Lung (tissue), 11 donors: ENCODE measurements at regions not wholly inside any gene's neighbourhood (a gene's known extent, or its start where the extent isn't known, plus 50 kb on each side); places are given as distances from the start of the nearest gene placed in this dataset.

ENCODE experiments used
- ATAC-seq: fragments of 200-7000 bp; cut with Tn5 transposase; one replicate; pipeline ENCODE4 v1.9.1; 2020; ENCODE audit warnings: moderate number of reproducible peaks; ENCODE audit not compliant: insufficient read depth, low FRiP score
- DNase-seq, 3 donors: peaks; one replicate each; pipeline ENCODE4 v3.0.0-alpha.2; 2013 to 2017
- H3K27ac ChIP-seq, 2 donors: one replicate each; pipeline ENCODE4 v1.5.1; 2013; ENCODE audit warnings: mild to moderate bottlenecking in 2 of 2, moderate library complexity in 2 of 2, control low read depth in 1 of 2, inconsistent platforms in 1 of 2, low read depth in 1 of 2, low read length in 1 of 2
- H3K27me3 ChIP-seq, 3 donors: one replicate each; pipeline ENCODE4 v1.5.1; 2013; ENCODE audit warnings: low read length in 2 of 3; ENCODE audit not compliant: control insufficient read depth in 3 of 3, insufficient read depth in 3 of 3
- H3K36me3 ChIP-seq, 4 donors: one replicate each; pipeline ENCODE4 v1.5.1; 2013; ENCODE audit warnings: low read length in 4 of 4, mild to moderate bottlenecking in 1 of 4, moderate library complexity in 1 of 4; ENCODE audit not compliant: control insufficient read depth in 4 of 4, insufficient read depth in 4 of 4
- H3K4me1 ChIP-seq, 5 donors: one replicate each; pipeline ENCODE4 v1.5.1; 2013; ENCODE audit warnings: low read length in 5 of 5, mild to moderate bottlenecking in 2 of 5, moderate library complexity in 1 of 5; ENCODE audit not compliant: control insufficient read depth in 5 of 5, insufficient read depth in 5 of 5
- H3K4me3 ChIP-seq: one replicate; pipeline ENCODE4 v1.5.1; 2013; ENCODE audit warnings: mild to moderate bottlenecking, control low read depth, moderate library complexity
- H3K9ac ChIP-seq, 2 donors: one replicate each; pipeline ENCODE4 v1.5.1; 2013; ENCODE audit warnings: low read length in 2 of 2, control low read depth in 1 of 2; ENCODE audit not compliant: insufficient read depth in 1 of 2
- H3K9me3 ChIP-seq, 4 donors: one replicate each; pipeline ENCODE4 v1.5.1; 2013; ENCODE audit warnings: low read length in 3 of 4, mild to moderate bottlenecking in 1 of 4, moderate library complexity in 1 of 4; ENCODE audit not compliant: control insufficient read depth in 4 of 4, insufficient read depth in 3 of 4
- WGBS, 2 donors: extraction: QIAGEN DNeasy Blood & Tissue Kit; methylation state at CpG; one replicate each; pipeline ENCODE4 v1.1.7; 2013; 5-methylcytosine and 5-hydroxymethylcytosine counted together
- TF ChIP-seq, protein P1 (sequence below): IDR thresholded peaks from 2 replicates; pipeline ENCODE4 v1.5.1; 2012; ENCODE audit warnings: mild to moderate bottlenecking; ENCODE audit errors: control extremely low read depth, extremely low read depth
- donor health status: control.
- donor health status: control.
- donor health status: Bipolar disorder and iron deficiency.
- donor health status: healthy.
- donor health status: DM: yes; HTN: yes; CAD: no.

DNA sequence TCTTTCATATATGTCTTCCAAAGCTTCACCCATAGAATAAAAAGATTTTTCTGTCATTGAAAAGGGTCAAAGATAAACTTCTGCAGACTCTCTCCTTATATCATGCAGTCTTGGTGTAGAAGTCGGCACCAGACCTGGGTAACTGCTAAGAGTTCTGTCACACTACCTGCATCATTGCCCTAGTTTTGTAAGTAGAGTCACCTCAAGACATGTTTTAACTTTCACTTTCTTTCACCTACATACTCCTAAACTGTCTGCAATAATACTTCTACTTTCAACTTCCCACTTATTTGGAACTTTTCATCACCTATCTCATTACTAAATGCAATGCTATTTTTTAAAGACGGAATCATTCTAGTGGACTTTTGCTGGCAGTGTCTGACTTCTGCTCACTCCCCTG, 475.6 kb upstream of the VRK2 start:
- no peaks in the 10 kb centered on the region for H3K36me3 ChIP-seq
- H3K4me1 ChIP-seq, result no peaks in the 10 kb centered on the region
- H3K4me3 ChIP-seq, result no peak overlapping the region
- TF ChIP-seq, protein P1, sequence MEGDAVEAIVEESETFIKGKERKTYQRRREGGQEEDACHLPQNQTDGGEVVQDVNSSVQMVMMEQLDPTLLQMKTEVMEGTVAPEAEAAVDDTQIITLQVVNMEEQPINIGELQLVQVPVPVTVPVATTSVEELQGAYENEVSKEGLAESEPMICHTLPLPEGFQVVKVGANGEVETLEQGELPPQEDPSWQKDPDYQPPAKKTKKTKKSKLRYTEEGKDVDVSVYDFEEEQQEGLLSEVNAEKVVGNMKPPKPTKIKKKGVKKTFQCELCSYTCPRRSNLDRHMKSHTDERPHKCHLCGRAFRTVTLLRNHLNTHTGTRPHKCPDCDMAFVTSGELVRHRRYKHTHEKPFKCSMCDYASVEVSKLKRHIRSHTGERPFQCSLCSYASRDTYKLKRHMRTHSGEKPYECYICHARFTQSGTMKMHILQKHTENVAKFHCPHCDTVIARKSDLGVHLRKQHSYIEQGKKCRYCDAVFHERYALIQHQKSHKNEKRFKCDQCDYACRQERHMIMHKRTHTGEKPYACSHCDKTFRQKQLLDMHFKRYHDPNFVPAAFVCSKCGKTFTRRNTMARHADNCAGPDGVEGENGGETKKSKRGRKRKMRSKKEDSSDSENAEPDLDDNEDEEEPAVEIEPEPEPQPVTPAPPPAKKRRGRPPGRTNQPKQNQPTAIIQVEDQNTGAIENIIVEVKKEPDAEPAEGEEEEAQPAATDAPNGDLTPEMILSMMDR, result no peak
- DNase-seq (no peak), ATAC-seq (no peak)
- WGBS, 2 donors, result 92 to 93% methylated on average over 2 of the region's 2 CpGs
- H3K27ac ChIP-seq, result no peak overlapping the region
- H3K9me3 ChIP-seq, result no peaks in the 10 kb centered on the region
- no peak overlapping the region for H3K9ac ChIP-seq
- H3K27me3 ChIP-seq, result no peaks in the 10 kb centered on the region

DNA sequence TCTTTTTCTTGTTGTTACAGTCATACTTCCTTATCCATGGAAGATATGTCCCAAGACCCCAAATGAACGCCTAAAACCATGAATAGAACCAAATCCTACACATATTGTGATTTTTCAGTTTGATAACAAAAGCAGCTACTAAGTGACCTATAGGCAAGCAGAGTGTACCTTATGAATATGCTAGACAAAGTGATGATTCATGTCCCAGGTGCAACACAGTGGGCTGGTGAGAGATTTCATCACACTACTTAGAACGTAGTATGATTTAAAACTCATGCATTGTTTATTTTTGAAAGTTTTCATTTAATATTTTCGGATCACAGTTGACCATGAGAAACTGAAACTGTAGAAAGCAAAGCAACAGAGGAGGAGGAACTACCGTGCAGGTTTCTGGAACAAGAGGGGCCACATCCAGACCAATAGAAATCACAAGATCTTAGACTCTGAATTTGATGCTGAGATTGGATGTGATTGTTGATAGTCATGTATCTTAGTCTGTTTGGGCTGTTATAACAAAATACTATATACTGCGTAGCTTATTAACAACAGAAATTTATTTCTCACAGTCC, 470.8 kb upstream of the VRK2 start:
- H3K9me3 ChIP-seq, result no peaks in the 10 kb centered on the region
- TF ChIP-seq, protein P1, result no peak
- no peak overlapping the region for H3K9ac ChIP-seq
- WGBS, 2 donors, result 77 to 84% methylated on average over 5 of the region's 5 CpGs
- H3K27me3 ChIP-seq, result no peaks in the 10 kb centered on the region
- DNase-seq (no peak), ATAC-seq (no peak)
- H3K27ac ChIP-seq, result no peak overlapping the region
- no peak overlapping the region for H3K4me3 ChIP-seq
- no peaks in the 10 kb centered on the region for H3K4me1 ChIP-seq
- no peaks in the 10 kb centered on the region for H3K36me3 ChIP-seq

DNA sequence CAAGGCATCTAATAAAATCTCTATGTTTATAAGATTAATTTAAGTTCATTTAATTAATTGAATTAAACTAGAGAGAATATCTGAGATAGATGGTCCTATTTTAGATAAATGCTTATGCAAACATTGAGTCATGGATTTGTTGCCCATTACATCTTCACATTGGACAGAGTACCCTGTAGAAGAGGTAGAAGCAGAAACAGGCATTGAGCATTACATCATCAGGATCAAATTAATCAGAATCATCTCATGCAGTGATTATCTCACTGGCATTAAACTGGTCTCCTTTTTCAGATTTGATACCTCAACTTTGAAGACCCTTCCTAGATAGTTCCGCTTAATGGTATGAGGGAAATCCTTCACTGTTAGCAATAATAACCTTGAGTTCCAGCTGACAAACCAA, 469.6 kb upstream of the VRK2 start:
- Histone ChIP-seq H3K27ac (no peak overlapping the region), H3K4me3 (no peak overlapping the region), H3K4me1 (no peaks in the 10 kb centered on the region), H3K9ac (no peak overlapping the region), H3K27me3 (no peaks in the 10 kb centered on the region), H3K9me3 (no peaks in the 10 kb centered on the region), H3K36me3 (no peaks in the 10 kb centered on the region)
- DNase-seq (no peak), ATAC-seq (no peak)
- 90 to 98% methylated on average over 1 of the region's 1 CpG for WGBS, 2 donors
- TF ChIP-seq, protein P1, result no peak

DNA sequence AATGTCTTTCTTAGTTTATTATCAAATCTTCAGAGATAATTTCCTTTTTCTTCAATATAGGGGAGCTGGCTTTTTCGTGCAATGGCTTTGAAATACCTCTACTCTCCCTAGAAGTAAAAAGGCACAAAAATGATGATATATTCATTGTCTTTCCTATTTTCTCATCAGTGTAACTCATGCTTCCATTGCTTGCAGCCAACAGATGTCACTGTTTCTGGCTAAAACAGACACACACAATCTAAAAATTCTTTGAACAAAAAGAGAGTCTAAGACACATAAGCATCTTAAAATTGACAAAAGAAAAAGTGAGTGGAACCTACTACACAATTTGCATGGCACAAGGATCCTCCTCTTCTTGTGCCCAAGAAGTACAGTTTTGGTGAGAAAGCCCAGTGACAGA, 448.7 kb upstream of the VRK2 start:
- peaks cover 0 to 3% (median 0%) of the 10 kb centered on the region in 4 donors for H3K9me3 ChIP-seq
- 69 to 72% methylated on average over 1 of the region's 1 CpG for WGBS, 2 donors
- TF ChIP-seq, protein P1, result no peak
- no peak overlapping the region for H3K9ac ChIP-seq
- no peaks in the 10 kb centered on the region for H3K36me3 ChIP-seq
- H3K4me1 ChIP-seq, result no peaks in the 10 kb centered on the region
- ATAC-seq, result no peak
- DNase-seq, result no peak
- no peaks in the 10 kb centered on the region for H3K27me3 ChIP-seq
- H3K27ac ChIP-seq, result no peak overlapping the region
- H3K4me3 ChIP-seq, result no peak overlapping the region
